Kidney capillary endothelial cell (primary cell): ENCODE measurements at regions not wholly inside any gene's neighbourhood (a gene's known extent, or its start where the extent isn't known, plus 50 kb on each side); places are given as distances from the start of the nearest gene placed in this dataset.
A peak's percentile ranks its signal among the peaks of the same experiment; 100 is the strongest.

ENCODE experiments used
- DNase-seq: peaks from one replicate; pipeline ENCODE4 v3.0.0-alpha.2; 2018; ENCODE audit warnings: low spot score

DNA sequence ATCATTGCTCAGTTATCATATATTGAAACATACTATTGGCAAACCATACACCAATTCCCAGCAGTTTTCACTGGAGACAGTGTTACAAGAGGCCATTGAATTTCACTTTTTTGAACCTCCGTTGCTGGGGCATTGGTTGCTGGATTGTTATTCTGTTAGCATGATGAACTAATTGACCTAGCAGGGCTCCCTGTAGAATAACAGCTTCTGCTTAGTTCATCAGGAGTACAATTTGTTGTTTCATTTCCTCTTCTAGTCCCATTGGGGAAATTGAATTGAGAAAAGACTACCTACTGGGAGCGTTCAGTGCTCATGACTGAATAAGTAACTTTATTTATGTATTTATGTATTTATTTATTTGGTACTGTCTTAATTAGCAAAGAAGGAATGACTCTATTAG lies 151.6 kb downstream of the SLIT2 start:
- DNase-seq = no peak

DNA sequence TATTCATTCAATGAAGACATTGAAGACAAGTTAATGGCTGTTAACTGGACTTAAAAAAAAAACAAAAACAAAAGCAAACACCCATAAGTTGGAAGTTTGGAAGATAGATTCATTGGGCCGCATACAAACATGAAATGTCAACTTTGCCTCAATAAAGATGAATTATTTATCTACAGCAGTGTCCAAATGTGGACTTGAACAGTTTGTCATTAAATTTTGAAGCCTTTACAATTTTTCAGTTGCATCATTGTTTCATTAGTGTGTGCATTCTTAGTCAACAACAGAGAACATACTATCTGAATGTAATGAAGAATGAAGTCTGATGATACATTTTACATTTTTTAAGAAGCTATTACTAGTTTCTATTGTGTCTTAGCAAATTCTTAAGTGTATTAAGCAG lies 152.1 kb downstream of the SLIT2 start:
- no peak for DNase-seq

DNA sequence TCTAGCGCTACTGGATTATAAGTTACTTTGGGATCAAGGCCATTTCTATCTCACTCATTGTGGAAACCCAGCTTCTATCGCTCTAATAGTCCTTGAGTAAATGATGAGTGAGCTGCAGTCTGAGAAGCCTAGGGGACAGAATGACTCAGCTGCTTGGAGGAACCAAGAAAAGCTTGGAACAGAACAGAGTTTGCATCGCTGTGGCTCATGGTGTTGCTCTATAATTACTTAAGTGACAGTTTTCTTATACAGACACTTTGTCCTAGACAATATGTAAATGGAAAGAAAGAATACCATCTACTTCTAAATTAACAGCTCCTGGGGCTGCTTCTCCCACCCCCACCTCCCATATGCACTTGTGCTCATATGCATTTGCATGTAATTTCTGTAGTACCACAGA lies 156.9 kb downstream of the SLIT2 start:
- no peak for DNase-seq

DNA sequence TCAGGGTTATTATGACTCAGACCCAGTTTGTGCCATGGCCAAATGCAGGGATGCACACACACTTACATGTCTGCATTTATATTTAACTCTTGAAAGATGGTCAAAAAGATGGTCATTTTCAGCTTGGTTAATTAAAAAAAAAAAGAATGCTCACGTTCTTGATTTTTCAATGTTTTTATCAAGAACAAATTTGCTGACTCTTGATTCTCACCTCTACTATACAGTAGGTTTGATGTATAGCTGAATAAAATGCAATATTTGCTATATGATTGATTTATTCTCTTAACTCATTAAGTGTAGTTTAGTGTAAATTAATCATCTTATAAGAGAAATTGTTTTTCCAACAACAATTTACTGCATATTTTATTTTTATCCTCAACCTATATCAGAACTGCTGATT lies 160.4 kb downstream of the SLIT2 start:
- no peak for DNase-seq

DNA sequence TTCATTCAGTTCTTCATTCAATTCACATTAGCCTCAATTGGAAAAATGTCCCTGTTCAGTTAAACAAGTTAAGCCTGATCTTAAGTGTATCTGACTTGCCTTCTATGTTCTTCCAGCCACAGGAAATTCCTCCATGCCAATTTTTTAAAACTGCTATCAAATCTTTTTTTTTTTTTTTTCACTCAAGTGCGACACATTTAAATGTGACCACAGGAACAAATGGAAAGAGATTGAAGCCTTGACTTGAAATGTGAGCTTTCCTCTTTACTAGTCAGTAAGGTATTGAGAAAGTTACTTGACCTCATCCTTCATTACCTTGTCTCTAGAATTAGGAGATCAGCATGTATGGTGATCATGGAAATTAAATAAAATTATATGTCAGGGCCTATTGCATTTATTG lies 165.1 kb downstream of the SLIT2 start:
- DNase-seq = no peak

DNA sequence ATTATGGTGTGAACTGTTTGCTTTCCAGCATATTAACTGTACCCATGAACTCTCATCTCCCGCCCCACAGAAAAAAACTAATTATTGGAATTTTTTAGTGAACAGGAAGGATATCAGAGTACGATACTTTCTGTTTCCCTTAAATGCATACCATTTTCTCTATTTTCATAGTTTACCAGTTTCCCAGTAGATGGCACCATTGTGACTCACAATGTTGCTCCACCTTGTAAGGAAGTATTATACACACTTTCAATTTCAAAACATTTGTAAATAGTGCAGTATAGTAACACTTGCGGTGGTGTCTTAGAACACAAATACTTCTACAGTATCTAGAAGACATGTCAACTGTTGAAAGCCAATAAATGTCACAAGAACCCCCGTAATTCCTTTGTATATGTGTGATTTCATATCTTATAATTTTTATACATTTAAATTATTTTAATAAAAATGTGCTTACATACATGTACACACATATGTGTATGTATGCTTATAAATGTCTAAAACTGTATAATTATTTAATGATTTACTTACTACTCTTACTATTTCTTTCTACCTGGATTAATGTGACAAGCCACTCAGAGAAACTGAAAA lies 167.3 kb downstream of the SLIT2 start:
- DNase-seq = peak; percentile 60

DNA sequence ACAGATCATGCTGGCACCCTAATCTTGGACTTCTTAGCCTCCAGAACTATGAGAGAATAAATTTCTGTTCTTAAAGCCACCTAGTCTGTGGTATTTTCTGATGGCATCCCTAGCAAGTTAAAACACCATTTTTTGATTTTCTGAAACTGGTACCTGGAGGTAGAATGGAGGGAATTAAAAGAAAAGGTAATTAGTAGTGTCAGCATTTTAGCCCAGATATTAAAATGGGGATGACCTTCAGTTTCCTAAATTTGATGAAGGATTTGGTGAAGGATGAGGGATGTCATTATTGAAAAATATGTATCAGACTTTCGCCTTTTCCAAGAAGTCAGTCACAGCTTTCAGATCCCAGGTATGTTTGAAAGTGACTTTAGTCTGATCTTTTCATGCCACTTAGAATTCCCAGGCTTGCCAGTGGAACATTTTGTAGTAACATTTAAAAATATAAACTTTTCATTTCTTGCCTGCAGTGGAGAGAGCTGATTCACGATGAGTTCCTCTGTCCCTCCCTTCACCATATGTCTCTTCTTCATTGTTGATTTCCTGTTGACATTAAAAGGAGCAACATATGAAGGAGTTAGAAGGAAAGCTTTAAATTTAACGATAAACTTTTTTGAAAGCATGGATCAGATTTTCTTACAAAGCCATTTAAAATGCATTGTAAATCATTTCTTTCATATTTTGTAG lies 169.4 kb downstream of the SLIT2 start:
- DNase-seq = no peak

DNA sequence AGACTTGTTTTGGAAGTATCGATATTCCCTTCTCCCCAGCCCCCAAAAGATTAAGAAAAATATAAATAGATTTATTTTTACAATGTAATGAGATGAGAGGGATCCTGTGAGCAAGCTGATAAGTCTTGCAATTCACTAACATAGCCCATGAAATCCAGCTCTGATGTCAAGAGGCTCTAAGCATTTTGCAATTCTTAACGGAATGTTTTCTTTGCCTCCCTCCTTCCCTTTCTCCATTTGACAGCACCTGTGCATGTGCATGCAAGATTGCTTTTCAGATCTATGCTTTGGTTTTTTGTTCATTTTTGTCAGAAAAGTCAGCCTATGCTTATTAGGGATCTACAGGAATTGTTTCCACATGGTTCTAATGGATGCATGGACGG lies 169.9 kb downstream of the SLIT2 start:
- no peak for DNase-seq

DNA sequence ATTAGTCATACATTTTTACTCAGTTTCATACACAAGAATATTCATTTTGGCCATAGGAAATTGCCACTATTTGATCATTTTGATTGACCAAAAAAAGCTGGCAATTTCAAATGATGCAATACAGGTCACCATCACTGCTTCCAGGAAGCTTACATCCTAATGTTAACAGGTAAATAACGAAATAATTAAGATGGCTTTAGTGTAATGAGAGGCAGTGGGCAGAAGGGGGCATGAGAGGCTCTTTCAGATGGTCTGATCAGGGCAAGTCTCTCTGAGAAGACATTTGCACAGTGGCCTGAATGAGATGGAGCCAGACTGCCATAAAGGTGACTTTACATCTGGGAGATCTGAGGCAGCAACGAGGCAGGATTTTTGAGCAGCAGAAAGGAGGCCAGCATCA lies 170.7 kb downstream of the SLIT2 start:
- DNase-seq = peak; percentile 57

DNA sequence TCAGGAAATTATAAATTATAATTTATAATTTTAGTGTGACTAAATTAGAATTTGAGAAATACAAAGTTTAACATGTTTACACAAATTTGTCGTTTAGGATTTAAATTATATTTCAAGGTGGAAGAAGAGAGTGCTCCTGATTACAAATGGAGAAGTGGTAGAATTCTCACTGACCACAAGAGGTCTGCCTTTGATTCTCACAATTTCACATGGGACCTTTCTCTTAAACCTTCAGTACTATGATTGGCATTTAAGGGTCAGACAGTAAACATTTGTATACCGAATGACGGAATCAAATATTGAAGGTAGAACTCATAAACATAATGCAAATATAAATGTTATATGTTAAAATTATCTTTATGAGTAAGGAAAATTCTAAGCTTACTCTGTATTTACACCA lies 171.7 kb downstream of the SLIT2 start:
- no peak for DNase-seq

DNA sequence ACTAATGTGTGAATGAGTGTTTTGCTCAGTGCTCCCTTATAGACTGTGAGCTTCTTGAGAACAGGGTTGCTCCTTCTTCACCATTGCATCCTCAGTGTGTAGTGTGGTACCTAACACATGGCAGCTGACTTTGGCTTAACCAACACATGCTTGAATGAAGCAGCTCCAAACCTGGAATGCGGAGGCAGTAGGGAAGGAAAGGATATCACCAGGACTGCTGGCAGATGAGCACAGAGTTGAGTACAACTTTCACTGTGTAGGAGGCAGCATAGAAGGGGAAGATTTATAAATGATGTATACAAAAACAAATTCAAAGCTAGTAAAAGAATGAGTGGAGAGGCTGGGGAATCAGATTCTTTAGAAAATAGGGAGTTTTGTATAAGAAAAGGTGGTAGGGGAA lies 174.3 kb downstream of the SLIT2 start:
- no peak for DNase-seq

DNA sequence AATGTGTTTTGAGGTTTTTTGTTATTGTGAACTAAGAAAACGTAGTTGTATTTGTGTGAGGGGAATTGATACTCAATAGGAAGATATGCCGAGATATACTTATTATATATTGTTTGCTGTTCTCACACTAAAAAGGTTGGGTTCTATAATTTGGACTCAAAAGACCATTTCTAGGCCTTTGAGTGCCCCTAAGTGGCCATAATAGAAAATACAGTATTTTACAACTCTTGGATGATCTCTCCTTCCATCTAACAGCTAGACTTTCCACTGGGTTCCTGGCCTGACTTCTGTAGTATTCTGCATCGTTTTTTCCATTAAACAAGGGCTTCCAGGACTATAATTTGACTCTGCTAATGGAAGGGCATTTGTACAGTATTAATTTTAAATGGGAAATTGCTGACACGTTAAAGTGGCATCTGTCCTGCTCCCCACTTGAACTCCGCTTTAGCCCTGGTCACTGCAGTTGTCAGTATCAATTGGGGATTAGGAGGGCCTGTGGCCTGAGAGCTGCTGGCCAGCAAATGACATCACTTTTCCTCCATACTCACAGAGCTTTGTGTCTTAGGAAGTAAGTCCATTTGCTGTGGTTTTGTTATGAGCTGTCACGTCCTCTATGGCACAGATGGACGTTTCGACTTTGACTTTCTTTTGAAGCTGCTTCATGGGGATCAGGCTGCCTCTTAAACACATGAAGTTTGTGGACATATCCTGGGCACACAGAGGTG lies 176.9 kb downstream of the SLIT2 start:
- no peak for DNase-seq

DNA sequence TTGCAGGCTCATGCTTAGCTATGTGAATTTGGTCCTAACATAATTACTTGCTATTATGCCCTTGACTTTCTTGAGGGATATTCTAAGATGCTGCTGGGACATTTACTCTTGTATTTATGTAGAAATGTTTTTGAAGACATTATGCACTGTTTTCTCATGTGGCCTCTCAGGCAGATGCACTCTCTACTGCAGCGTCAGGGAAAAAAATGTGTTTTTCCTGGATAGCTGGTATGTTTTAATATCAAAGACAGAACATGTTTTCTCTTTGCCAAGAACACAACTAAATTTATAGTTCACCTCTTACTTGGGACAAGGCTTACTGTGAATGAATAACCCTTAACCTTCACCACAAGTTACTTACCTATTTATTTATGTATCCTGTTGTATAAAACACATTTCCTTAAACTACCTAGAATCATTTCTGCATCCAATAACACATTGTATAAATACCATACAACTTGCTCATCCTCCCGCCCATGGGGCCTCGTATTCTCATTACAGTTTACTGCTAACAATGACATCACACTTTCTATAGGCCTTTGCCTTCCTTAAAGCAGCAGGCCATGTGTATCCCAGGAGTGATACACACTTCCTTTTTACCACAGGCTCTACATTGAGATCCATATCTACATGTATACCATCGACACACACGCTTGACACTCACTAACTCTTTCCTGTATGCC lies 178.7 kb downstream of the SLIT2 start:
- DNase-seq = no peak

DNA sequence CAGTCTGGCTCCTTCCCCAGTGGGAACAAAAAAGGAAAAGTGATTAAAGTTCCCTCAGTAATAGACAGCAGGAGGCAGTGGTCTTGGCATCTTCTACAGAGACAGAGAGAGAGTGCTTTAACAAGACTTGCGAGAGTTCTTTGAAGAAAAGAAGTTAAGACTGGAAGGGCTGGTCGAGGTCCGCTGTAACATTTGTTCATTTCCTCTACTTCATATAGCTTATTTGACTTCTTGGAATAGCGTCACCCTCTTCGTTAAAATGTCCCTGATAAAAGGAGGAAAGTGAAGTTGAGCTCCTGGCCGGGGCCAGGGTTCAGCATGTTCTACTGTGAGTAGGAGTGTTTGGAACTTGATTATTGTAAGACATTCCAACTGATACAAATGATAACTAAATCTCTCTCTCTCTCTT lies 179.8 kb downstream of the SLIT2 start:
- DNase-seq = no peak

DNA sequence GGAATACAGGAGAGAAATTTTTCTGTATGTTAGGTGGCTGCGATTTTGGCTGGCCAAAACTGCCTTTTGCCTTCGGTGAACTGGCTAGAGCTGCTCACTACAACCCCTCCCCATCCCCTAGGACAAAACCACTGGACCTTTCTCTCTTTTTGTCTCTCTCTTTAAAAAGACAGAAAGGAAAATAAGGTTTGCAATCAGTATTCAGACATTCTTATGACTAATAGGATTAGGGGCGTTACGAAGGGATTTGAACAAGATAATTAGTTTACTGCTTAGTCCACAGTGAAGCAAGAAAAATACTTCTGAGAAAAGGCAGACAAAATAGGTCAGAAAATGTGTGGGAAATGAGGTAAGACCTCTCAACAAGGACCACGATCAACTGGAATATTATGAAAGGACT lies 180.4 kb downstream of the SLIT2 start:
- no peak for DNase-seq

DNA sequence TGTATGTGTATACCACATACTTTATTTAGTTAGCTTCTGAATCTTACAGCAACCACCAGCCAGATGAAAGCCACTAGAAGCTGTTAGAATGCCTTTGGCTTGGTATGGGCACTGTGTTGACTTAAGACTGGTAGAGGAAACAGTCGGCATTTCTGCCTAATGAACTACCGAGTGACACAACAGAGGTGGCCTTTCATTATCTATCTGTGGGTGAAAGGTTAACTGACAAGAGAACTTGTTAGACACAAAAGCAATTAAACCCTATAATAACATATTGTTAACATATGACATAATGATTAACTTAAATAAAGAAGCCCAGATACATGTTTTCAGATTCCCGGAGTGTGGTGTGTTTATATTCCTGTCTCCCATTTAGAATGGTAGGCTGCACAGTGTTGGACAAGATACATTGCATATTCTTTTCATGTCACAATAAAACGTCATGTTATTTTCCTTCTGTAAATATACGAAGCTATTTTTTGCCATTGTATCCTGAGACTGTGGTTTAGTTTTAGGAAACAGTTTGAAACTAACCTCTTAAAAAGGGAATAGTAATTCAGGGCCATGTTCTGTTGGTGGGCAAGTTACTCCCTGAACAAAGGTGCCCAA lies 181.5 kb downstream of the SLIT2 start:
- no peak for DNase-seq

DNA sequence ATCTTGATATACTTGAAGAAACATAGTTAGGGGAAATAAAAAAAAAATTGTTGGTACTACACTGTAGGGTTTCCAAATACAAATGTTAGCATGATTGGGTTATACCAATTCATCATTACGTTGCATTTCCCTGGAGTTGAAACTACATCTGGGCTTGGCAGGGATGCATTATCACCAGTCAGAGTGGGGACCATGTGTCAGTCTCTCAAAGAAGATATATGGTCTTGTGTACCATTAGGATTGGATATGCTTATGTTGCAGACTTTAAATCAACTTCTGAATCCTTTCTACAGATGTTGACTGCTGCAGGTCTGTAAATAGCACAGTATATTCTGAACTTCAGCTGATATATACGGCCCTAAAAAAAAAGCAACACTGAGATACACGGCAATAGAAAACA lies 188.5 kb downstream of the SLIT2 start:
- DNase-seq = no peak

DNA sequence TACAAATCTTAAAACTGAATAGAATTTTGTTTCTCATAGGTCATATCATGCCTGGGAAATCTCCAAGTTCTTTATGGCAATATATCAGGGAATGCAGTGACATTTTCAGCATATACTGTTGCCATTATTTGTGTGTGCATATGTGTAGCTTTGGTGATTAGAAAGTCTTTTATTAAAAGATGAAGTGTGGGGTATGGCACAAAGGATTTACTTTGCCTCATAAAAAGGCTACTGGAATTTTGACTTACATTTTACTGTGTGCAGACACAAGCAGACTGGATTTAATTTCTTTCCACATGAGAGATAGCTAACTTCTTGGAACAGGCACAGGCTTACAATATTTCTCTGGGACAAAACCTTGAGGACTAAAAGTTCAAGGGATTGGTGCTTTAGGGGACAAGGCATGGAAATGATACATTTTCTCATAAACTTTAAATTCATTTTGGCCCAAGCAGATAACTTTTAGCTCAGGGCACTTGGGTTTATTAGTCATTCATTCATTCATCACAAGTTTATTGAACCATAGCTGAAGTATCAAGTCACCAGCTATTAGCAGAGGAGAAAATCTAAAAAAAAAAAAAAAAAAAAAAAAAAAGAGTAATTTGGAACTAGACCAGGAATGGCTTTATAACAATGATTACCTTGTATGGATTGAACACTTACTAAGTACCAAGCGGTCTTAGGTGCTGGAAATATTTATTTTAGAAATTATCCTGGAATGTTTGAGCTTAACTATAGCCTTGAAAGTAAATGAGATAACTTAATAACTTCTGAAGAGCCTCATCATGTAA lies 191.5 kb downstream of the SLIT2 start:
- DNase-seq = no peak

DNA sequence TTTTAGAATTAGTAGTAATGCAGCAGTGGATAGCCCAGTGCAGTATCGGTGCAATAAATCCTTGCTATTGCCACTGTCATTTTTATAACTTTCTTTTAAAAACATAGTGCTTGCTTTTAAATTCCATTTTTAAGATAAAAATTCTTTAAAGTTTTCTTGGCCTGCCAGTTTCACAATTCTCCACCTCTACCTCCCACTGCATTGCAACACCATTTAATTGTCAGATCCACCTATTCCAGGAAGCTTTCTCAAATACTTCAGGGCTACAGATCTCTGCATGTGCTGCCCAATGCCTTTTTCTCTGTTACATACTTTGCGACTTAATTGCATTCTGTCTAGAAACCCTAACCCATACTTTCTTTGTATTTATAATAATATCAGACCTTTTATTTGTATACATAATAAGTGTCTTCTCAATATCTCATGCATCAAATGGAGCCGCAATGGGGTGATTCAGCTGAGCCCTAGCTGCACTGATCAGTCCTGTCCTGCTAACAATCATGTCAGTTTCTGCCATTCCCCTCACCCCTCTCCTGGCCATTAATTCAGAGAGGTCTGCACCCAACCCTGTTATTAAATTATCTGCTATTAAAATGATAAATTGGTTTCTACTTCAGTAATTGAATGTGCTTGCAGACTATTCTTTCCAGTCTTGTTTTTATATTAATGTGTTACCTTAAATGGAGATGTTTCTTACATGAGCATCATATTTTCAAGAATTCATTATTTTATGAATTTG lies 193.1 kb downstream of the SLIT2 start:
- no peak for DNase-seq

DNA sequence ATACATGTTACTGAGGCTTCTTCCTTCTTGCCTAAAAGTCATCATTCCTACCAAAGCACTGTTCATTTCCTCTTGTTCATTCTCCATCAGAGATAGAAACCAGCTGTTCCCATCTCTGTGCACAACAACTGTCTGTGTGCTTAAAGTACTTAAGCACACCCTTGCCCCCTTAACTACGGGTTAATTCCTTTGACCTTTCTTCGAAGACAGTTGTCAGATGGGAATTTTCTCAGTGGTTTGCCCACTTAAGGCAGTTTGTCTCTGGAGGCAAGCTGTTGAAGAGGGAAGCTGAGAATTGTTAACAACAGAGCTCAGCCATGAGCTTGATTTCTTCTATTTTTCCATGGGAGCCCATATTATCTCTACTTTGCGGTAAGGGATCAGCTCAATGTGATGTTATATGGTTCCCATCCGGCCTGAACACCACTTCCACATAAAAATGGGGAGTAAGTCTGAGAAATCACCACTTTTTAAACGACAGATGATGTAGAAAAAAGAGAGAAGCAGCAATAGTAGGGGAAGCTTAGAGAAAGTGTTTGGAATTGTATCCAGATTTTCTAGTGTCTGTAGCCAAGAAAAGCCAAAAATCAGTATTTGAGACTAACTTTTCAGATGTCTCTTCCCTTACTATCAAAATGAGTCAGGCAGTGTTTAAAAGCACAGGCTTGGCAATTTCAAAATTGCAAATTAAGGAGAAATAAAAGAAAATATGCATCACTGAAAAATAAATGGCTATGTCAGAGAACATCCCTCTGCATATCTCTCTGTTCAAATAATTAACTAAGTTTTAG lies 194.4 kb downstream of the SLIT2 start:
- DNase-seq = no peak
